ENCODE measurements at regions not wholly inside any gene's neighbourhood (a gene's known extent, or its start where the extent isn't known, plus 50 kb on each side); places are given as distances from the start of the nearest gene placed in this dataset.

GRCh38 chr13:99659226-99659625 lies 158.0 kb downstream of the TM9SF2 start:
- no peak for DNase-seq

- peak; percentile 36 for DNase-seq
These were observed 157.2 kb downstream of the TM9SF2 start for GRCh38 chr13:99658261-99658991.

DNA sequence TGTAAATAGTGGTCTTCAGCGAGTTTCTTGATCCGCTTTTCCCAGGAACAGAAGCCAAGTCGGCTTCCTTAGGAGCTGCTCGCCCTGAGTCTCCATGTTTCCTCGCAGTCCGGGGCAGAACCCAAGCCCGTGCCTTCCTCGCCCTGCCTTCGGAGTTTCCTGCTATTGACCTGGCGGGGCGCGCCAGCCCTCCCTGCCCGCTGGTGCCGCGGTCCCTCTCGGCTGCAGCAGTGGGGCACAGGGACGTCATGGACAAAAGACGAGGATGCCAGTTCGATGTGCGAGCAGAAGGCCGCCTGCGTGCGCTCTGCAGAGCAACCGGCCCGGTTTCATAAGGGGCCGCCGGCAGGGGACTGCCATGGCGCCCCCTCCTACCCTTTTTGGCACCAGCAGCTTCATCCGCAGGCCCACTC lies 156.6 kb downstream of the TM9SF2 start:
- peak; percentile 21 for DNase-seq

GRCh38 chr13:99656844-99657381 lies 155.6 kb downstream of the TM9SF2 start:
- DNase-seq, result no peak

- peak; percentile 81 for DNase-seq
These were observed 154.9 kb downstream of the TM9SF2 start for GRCh38 chr13:99656092-99656745.

DNA sequence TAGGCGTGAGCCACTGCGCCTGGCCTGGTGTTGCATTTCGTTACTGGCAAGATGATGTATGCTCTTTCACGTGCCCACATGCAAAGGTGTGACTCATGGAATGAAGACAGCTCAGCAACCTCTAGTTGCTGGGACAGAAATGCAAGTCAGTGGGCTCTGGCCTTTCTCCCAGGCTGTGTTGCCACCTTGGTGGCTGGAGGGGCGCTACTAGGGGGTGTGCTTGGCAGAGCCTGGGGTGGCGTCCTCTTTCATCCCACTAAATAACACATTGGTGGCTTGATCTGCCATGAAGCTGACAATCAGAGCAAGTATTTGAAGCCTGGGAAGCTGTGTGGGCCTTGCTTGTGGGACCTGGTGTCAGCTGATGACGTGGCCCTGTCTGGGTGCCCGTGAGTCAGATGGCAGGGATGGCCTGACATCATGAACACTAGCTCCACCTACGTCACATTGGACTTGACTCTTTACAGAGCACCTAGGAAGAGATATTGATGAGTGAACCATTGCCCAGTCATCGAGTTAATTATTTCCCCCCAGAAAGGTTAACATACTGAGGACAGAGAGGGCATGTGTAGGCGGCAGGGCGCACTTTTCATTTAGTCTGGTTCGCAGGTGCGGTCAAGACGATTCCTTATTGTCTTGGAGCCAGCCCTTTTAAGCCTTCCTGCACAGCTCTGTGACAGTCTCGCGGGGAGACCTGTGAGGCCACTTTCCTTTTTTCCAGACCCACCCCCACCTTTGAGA lies 154.2 kb downstream of the TM9SF2 start:
- DNase-seq, result no peak

DNA sequence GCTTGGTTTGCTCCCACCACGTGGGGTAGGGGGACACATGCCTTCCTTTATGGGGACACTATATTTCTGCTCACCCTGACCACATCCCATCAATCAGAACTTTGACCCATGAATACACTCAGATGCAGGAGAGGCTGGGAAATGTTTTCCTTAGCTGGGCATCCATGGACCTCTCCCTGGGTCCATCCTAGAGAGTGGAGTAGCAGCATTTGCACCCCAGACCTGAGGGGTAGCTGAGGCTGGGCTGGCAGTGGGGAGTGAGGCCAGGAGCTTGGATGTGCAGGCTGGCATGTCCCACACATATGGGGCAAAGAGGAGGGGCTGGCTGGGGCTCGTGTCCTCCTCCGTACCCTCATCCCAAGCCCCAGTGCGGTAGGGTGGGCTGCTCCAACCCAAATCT lies 152.8 kb downstream of the TM9SF2 start:
- no peak for DNase-seq

GRCh38 chr13:99653526-99653925 lies 152.3 kb downstream of the TM9SF2 start:
- DNase-seq, result no peak

- no peak for DNase-seq
These were observed 151.6 kb downstream of the TM9SF2 start for GRCh38 chr13:99652901-99653300.

DNA sequence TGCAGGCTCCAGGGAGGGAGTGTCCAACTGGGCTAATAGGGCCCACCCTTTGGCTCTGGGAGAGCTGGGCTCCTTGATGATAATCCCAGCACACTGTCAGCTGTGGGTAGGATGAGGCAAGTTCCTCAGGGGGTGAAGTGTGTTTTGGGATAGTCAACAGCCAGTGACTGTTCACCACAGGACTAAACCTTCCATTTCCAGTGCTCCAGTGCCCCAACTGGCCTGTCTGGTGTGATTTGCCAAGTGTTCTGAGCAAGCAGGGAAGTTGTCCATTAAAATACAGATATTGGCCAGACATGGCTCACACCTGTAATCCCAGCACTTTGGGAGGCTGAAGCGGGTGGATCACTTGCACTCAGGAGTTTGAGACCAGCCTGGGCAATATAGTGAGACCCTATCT lies 150.9 kb downstream of the TM9SF2 start:
- no peak for DNase-seq

DNA sequence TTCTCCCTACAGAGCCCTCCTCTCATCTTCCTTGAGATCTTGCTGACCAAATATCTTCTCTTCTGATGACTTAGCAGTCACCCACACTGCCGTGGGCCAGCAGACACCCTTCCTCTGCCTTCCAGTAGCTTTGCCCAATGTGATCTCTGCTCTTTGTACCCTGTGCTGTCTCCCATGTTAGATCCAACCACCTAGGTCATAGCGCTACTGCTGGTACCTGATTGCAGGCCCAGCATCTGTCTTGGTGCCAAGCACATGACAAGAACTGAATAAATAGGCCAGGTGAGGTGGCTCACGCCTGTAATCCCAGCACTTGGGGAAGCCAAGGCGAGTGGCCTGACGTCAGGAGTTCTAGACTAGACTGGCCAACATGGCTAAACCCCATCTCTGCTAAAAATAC lies 149.7 kb downstream of the TM9SF2 start:
- DNase-seq, result no peak

DNA sequence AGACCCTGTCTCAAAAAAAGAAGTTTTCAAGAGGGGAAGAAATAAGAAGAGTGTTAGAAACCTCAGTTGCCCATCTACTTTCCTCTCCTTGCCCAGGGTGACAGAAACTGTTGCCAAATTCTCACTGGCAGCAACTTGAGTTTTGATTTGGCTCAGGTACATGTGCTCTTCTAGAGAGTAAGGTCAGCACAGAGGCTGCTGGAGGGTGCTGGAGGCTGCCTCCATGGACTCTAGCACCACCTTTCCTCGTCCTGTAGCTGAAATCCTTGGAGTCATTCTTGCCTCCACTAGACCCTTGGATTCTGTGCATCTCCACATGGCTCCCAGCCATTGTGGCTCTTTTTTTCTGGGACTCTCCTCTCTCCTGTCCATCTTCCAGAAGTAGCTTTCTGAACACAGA lies 149.1 kb downstream of the TM9SF2 start:
- no peak for DNase-seq

GRCh38 chr13:99648927-99649326 lies 147.7 kb downstream of the TM9SF2 start:
- DNase-seq, result no peak

DNA sequence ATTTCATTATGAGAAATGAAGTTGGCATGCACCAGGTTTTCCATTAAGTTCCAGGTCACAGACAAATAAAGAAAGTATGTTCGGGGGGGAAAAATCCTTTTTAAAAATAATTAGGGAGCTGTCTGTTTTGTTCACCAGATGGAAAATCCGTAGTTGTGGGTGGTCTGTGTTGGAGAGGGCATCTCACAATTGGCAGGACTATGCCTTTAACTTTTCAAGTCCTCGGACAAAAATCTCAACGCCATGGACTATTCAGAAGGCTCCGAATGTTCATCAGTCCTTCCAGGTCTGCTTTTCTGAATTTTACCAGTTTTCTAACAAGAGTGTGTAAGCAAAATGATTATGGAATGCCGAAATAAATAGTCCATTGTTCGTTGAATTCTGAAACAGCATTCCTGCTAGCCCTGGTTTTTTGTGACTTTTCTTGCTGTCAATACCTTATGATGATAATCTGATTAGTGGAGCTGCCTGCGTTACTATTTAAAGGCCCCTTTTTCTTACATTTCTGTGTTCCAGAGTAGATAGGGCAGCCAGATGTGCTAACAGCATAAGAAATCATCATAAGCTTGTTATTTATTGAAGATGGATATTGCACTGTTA lies 146.9 kb downstream of the TM9SF2 start:
- DNase-seq, result no peak

GRCh38 chr13:99647596-99647985 lies 146.3 kb downstream of the TM9SF2 start:
- DNase-seq, result no peak

DNA sequence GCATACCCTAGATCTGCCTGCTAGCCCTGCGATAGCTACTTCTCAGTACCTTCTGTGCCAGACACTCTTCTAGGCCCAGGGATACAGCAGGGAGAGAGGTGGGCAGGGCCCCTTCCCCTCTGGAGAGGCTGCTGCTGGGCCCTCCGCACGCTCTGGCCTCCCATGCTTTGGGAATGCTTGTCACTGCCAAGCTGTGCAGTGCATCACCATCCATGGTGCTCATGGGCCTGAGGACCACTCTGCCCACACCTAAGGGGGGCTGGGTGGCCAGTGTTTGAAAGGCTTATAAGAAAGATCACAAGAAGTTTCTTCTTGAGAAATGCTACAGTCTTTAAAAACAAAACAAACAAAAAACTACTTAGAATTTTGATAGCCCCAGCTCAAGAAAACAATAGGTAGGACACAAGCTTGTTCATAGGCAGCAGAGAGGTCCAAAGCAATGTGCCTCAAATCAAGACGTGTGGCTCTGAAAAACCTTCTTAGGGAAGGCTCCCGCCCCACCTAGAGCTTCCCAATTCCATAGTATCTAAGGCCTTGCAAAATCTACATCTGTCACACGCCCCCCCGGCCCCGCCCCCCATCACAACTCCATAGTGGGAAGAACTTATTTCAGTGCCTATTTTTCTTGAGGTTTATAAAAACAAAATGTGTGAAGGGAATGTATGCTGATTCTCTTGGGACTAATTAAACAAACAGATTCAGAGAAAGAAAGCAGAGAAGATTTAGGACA lies 145.8 kb downstream of the TM9SF2 start:
- no peak for DNase-seq

DNA sequence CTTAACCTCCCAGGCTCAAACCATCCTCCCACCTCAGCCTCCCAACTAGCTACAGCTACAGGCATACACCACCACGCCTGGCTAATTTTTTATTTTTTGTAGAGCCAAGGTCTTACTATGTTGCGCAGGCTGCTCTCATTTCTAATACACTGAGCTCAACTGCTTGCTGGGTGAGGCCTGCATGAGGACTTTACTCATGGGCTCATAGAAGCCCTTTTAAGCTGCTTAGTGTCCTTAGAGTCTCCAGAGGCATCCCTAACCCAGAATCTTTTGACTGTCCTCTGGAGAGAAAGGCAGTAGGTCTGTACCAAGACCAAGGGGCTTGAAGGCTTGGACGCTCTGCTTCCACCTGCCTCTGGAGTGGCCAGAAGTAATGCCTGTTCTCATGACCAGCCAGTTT lies 141.6 kb downstream of the TM9SF2 start:
- DNase-seq, result no peak

GRCh38 chr13:99642006-99642405 lies 140.7 kb downstream of the TM9SF2 start:
- no peak for DNase-seq

DNA sequence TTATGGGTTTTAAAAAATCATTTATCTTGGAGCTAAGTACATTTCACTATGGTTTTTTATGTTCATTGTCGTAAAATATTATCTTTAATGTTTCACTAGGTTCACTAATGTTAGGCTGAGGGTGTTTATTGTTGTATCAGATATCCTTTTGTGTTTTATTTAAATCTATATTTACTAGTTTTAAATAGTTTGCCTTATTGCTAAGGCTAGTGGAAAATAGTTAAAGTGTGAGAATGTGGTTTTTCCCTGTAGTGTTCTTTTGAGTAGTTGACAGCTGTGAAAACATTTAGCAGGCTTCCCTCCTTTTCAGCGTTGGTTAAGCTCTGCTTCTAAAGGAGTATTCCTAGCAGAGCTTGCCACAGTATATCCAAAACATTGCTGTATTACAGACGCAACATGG lies 139.0 kb downstream of the TM9SF2 start:
- no peak for DNase-seq

DNA sequence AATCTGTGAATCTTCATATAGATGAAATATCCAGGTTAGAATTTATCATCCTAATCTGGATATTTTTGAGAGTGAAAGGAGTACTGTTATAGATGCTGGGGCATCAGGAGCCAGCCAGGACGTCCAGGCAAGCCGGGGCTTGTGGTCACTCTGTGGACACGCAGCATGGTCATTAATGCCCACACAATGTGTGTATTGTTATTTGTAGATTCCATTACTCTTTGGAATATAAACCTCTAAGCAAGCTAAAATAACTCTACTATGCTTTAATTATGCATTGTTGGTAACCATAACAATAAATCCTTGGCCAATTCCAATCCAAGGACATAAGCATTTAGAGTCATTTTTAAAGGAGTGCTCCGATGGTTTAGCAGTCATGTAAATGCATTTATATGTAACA lies 137.9 kb downstream of the TM9SF2 start:
- DNase-seq, result no peak

DNA sequence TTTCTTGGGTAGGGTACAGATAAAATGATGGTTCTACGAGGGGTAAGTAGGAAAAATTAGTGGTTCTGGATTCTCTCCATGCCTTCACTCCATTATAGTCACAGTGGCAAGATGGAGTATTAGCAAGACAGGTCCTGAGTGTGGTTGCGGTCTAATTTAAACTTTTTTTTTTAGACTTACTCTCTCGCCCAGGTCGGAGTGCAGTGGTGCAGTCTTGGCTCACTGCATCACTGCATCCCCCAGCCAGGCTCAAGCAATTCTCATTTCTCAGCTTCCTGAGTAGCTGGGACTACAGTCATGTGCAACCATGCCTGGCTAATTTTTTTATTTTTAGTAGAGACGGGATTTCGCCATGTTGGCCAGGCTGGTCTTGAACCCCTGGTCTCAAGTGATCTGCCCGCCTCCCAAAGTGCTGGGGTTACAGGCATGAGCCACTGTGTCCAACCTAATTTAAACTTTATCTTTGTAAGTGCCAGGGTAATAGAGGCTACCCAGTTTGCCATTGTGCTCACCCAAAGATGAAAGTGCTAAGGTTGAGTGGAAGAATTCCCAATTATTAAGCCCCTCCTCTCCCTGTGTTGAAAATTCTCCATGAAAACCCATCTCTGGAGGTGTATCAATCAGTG lies 135.6 kb downstream of the TM9SF2 start:
- no peak for DNase-seq

GRCh38 chr13:99636306-99636705 lies 135.0 kb downstream of the TM9SF2 start:
- no peak for DNase-seq

Measured in T-helper 9 cell (primary cell).